Ramos (cell line): ENCODE measurements at regions not wholly inside any gene's neighbourhood (a gene's known extent, or its start where the extent isn't known, plus 50 kb on each side); places are given as distances from the start of the nearest gene placed in this dataset.

Experiments
- in situ Hi-C: fragments of 300-500 bp; cut with MboI; formaldehyde crosslinking; loops from one replicate; pipeline ENCODE4 v1.14.3; 2022; ENCODE audit warnings: low sequenced_read_pairs; ENCODE audit not compliant: unreplicated experiment

GRCh38 chr10:3848775-3849635 lies 64.0 kb upstream of the KLF6 start:
- in situ Hi-C loops = no loop called here

- in situ Hi-C loops = no loop called here
These were observed 63.2 kb upstream of the KLF6 start for GRCh38 chr10:3848005-3848774.

- in situ Hi-C loops = no loop called here
These were observed 61.7 kb upstream of the KLF6 start for GRCh38 chr10:3846736-3847135.

GRCh38 chr10:3844491-3845025 lies 59.5 kb upstream of the KLF6 start:
- in situ Hi-C loops = no loop called here

- in situ Hi-C loops = no loop called here
These were observed 53.7 kb upstream of the KLF6 start for GRCh38 chr10:3838460-3839437.

GRCh38 chr10:3837647-3838459 lies 52.8 kb upstream of the KLF6 start:
- in situ Hi-C loops = no loop called here

GRCh38 chr10:3836222-3836820 lies 51.3 kb upstream of the KLF6 start:
- in situ Hi-C loops = no loop called here

GRCh38 chr10:3835770-3836169 lies 50.8 kb upstream of the KLF6 start:
- in situ Hi-C loops = no loop called here

GRCh38 chr10:3834947-3835346 lies 49.9 kb upstream of the KLF6 start:
- in situ Hi-C loops = no loop called here
